Mesodermal cell (in vitro differentiated cells): ENCODE measurements at regions not wholly inside any gene's neighbourhood (a gene's known extent, or its start where the extent isn't known, plus 50 kb on each side); places are given as distances from the start of the nearest gene placed in this dataset.

ENCODE experiments used
- H3K27ac ChIP-seq: 2 replicates; pipeline ENCODE4 v1.7.0; 2013; ENCODE audit warnings: mild to moderate bottlenecking, low read depth, low read length, moderate library complexity; ENCODE audit not compliant: severe bottlenecking
- H3K36me3 ChIP-seq: 2 replicates; pipeline ENCODE4 v1.7.1; 2013; ENCODE audit warnings: mild to moderate bottlenecking, low read length, moderate library complexity; ENCODE audit not compliant: control insufficient read depth, insufficient read depth
- H3K4me1 ChIP-seq: one replicate; pipeline ENCODE4 v1.7.1; 2013; ENCODE audit warnings: mild to moderate bottlenecking, low read length; ENCODE audit not compliant: insufficient read depth, control insufficient read depth, poor library complexity, severe bottlenecking
- H3K4me3 ChIP-seq: 2 replicates; pipeline ENCODE4 v1.7.0; 2013; ENCODE audit warnings: low read length, control low read depth, mild to moderate bottlenecking; ENCODE audit not compliant: insufficient read depth, poor library complexity, severe bottlenecking; ENCODE audit errors: extremely low read depth
- H3K9me3 ChIP-seq: 2 replicates; pipeline ENCODE4 v1.7.1; 2013; ENCODE audit warnings: mild to moderate bottlenecking, low read length, moderate library complexity; ENCODE audit not compliant: control insufficient read depth
- WGBS, 2 experiments: methylation state at CpG; one replicate each; pipeline ENCODE4 v1.1.5; 2013; ENCODE audit warnings: missing lambda C conversion rate in 2 of 2; ENCODE audit not compliant: insufficient coverage in 2 of 2; 5-methylcytosine and 5-hydroxymethylcytosine counted together

- Histone ChIP-seq H3K9me3 (no peaks in the 10 kb centered on the region), H3K36me3 (no peaks in the 10 kb centered on the region), H3K4me1 (no peaks in the 10 kb centered on the region), H3K27ac (no peak overlapping the region), H3K4me3 (no peak overlapping the region)
Measured at GRCh38 chr16:25413133-25413532, 155.5 kb upstream of the ZKSCAN2 start.

GRCh38 chr16:25411396-25412081, 153.9 kb upstream of the ZKSCAN2 start:
- no peaks in the 10 kb centered on the region for H3K9me3 ChIP-seq
- H3K36me3 ChIP-seq: no peaks in the 10 kb centered on the region
- WGBS, 2 experiments: 71 to 84% methylated on average over 1 to 5 of the region's 8 CpGs
- H3K27ac ChIP-seq: no peak overlapping the region
- no peaks in the 10 kb centered on the region for H3K4me1 ChIP-seq
- H3K4me3 ChIP-seq: no peak overlapping the region

DNA sequence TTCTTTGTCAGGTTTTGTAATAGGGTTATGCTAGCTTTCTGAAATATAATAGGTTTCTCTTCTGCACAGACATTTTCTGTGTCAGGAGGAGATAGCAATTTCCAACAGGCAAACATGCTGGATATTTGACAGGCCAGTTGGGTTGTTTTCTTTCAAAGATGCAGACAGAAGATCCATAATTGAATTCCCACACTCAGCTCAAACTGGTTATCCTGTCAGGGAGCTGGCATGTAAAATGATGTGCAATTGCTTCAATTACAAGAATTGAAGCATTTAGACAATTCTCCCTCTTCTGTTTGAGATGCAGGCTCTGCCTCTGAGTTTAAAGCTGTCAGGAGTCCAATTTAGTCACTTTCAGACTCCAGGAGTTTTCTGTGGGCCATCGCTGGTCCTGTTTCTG, 146.2 kb upstream of the ZKSCAN2 start:
- no peak overlapping the region for H3K4me3 ChIP-seq
- H3K36me3 ChIP-seq: no peaks in the 10 kb centered on the region
- no peak overlapping the region for H3K27ac ChIP-seq
- H3K4me1 ChIP-seq: no peaks in the 10 kb centered on the region
- H3K9me3 ChIP-seq: peaks cover 4% of the 10 kb centered on the region
- 100% methylated on average over 1 of the region's 1 CpG; no CpG with 5 or more reads in 1 of the 2 experiments for WGBS, 2 experiments

- H3K4me1 ChIP-seq: no peaks in the 10 kb centered on the region
- H3K36me3 ChIP-seq: no peaks in the 10 kb centered on the region
- H3K27ac ChIP-seq: no peak overlapping the region
- H3K9me3 ChIP-seq: no peaks in the 10 kb centered on the region
- no peak overlapping the region for H3K4me3 ChIP-seq
Measured at GRCh38 chr16:25395528-25395927, 137.9 kb upstream of the ZKSCAN2 start.

GRCh38 chr16:25390761-25391160, 133.1 kb upstream of the ZKSCAN2 start:
- no peaks in the 10 kb centered on the region for H3K36me3 ChIP-seq
- H3K9me3 ChIP-seq: no peaks in the 10 kb centered on the region
- H3K4me1 ChIP-seq: no peaks in the 10 kb centered on the region
- no peak overlapping the region for H3K4me3 ChIP-seq
- no peak overlapping the region for H3K27ac ChIP-seq

- Histone ChIP-seq H3K4me3 (no peak overlapping the region), H3K36me3 (no peaks in the 10 kb centered on the region), H3K9me3 (no peaks in the 10 kb centered on the region), H3K4me1 (no peaks in the 10 kb centered on the region), H3K27ac (no peak overlapping the region)
- WGBS, 2 experiments: 29 to 43% methylated on average over 1 to 4 of the region's 4 CpGs
Measured at GRCh38 chr16:25374556-25374955, 116.9 kb upstream of the ZKSCAN2 start.

GRCh38 chr16:25372716-25373115, 115.1 kb upstream of the ZKSCAN2 start:
- Histone ChIP-seq H3K4me3 (no peak overlapping the region), H3K36me3 (no peaks in the 10 kb centered on the region), H3K4me1 (no peaks in the 10 kb centered on the region), H3K9me3 (no peaks in the 10 kb centered on the region), H3K27ac (no peak overlapping the region)
- 83 to 90% methylated on average over 1 to 2 of the region's 2 CpGs for WGBS, 2 experiments

DNA sequence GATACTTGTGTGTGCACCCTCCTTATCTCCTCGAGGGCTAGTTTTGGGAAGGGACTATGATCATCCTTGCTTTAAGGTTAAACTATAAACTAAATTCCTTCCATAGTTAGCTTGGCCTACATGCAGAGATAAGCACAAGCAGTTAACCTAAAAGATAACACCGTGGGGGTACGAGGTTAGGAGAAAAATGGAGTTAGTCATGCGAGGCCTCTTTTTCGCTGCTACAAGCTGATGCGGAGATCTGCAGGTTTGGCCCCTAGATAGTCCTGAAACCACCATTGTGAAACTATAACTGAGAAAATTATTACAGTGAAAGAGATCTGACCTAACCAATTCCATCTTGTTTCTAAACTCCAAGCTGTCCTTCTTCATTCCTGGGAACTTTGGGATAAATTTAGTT, 113.7 kb upstream of the ZKSCAN2 start:
- Histone ChIP-seq H3K9me3 (no peaks in the 10 kb centered on the region), H3K36me3 (no peaks in the 10 kb centered on the region), H3K4me3 (no peak overlapping the region), H3K27ac (no peak overlapping the region), H3K4me1 (no peaks in the 10 kb centered on the region)
- WGBS, 2 experiments: 73 to 86% methylated on average over 2 to 5 of the region's 6 CpGs

DNA sequence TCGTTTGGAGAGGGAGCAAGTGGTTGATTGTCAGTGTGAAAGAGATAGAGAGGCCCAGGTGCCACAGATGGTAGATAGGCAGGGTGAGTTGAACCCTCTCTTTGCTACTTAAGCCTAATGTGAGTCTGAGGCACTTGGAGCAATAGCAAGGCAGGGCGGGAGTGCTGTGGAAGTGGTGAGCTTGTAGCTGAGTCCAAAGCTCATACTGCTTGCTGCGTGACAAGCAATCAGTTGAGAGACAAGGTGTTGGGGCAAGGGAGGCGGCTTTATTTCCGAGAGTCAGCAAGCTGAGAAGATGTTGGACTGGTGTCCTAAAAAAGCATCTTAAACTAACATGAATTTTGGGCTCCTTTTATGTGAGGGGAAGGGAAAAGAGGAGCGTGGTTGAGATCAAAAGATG, 112.9 kb upstream of the ZKSCAN2 start:
- H3K36me3 ChIP-seq: no peaks in the 10 kb centered on the region
- WGBS, 2 experiments: 85 to 94% methylated on average over 3 to 5 of the region's 6 CpGs
- no peaks in the 10 kb centered on the region for H3K4me1 ChIP-seq
- no peaks in the 10 kb centered on the region for H3K9me3 ChIP-seq
- no peak overlapping the region for H3K4me3 ChIP-seq
- H3K27ac ChIP-seq: no peak overlapping the region

DNA sequence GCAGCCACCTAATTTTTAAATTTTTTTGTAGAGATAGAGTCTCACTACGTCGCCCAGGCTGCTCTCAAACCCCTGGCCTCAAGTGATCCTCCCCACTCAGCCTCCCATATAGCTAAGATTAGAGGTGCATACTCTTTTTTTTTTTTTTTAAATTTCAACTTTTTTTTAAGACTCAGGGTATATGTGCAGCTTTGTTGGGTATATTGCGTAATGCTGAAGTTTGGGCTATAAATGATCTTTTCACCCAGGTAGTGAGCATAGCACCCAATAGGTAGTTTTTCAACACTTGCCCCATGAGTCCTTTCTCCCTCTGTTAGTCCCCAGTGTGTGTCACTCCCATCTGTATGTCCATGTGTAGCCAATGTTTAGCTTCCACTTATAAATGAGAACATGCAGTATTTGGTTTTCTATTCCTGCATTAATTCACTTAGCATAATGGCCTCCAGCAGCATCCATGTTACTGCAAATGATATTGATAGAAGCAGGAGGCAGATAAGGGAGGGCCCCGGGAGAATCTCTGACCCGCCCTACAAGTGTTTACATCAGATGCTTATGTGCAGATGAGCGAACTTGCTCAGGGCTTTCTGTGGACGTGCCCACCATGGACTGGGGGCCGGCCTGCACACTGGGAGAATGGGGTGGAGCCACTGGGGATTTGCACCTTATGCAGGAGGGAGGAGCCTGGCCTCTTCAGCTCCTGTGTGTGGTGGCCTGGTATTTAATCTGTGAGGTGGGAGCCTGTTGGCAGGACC, 110.3 kb upstream of the ZKSCAN2 start:
- Histone ChIP-seq H3K4me3 (no peak overlapping the region), H3K4me1 (no peaks in the 10 kb centered on the region), H3K9me3 (no peaks in the 10 kb centered on the region), H3K27ac (no peak overlapping the region), H3K36me3 (no peaks in the 10 kb centered on the region)
- 98 to 100% methylated on average over 1 to 5 of the region's 8 CpGs for WGBS, 2 experiments

DNA sequence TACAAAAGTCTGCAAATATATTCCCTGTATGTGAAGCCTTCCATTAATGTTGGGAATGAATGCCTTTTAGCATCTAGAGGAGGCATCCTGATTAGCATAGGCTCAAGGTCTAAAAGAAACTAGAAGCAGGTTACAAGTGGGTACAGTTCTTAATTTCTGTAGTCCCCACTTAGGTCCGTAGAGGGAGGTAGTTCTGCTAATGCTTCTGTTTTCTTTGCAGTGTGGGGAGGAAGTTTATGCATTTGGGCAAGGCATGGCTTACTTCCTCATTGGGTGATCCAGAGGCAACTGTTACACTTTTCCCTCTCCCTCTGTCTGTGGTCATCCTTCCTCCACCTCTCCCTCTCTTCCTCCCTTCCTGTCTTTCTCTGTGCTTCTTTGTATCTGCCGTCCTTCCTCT, 108.4 kb upstream of the ZKSCAN2 start:
- Histone ChIP-seq H3K36me3 (no peaks in the 10 kb centered on the region), H3K27ac (no peak overlapping the region), H3K9me3 (no peaks in the 10 kb centered on the region), H3K4me3 (no peak overlapping the region), H3K4me1 (no peaks in the 10 kb centered on the region)
- WGBS, 2 experiments: 83 to 94% methylated on average over 1 to 2 of the region's 2 CpGs
